Chondrocyte (in vitro differentiated cells): ENCODE measurements at regions not wholly inside any gene's neighbourhood (a gene's known extent, or its start where the extent isn't known, plus 50 kb on each side); places are given as distances from the start of the nearest gene placed in this dataset.

Experiments
- DNase-seq: peaks from one replicate; pipeline ENCODE4 v3.0.0; 2021; ENCODE audit warnings: mixed read lengths, low spot score
- H3K27ac Mint-ChIP-seq: one replicate; pipeline ENCODE4 v1.8.0; 2021; ENCODE audit warnings: mild to moderate bottlenecking, moderate library complexity, mixed read lengths; ENCODE audit not compliant: unreplicated experiment
- H3K27me3 Mint-ChIP-seq: 2 replicates; pipeline ENCODE4 v1.8.0; 2021; ENCODE audit warnings: low read depth, mixed read lengths
- H3K36me3 Mint-ChIP-seq: 2 replicates; pipeline ENCODE4 v1.8.0; 2021; ENCODE audit warnings: low read depth, mixed read lengths
- H3K4me1 Mint-ChIP-seq: 2 replicates; pipeline ENCODE4 v1.8.0; 2021; ENCODE audit warnings: low read depth, mild to moderate bottlenecking, mixed read lengths
- H3K4me3 Mint-ChIP-seq: one replicate; pipeline ENCODE4 v1.8.0; 2021; ENCODE audit warnings: mild to moderate bottlenecking, moderate library complexity, mixed read lengths; ENCODE audit not compliant: unreplicated experiment
- H3K9me3 Mint-ChIP-seq: 2 replicates; pipeline ENCODE4 v1.8.0; 2021; ENCODE audit warnings: low read depth, mixed read lengths
- CTCF ChIP-seq: fragments of 200-600 bp; sonication (generic); IDR thresholded peaks from 2 replicates; pipeline ENCODE4 v1.5.0; 2021; ENCODE audit warnings: antibody characterized with exemption, mild to moderate bottlenecking, moderate library complexity

GRCh38 chr9:73233359-73234007 is 81.8 kb downstream of the ANXA1 start:
- no peaks in the 10 kb centered on the region for H3K9me3 Mint-ChIP-seq
- no peaks in the 10 kb centered on the region for H3K36me3 Mint-ChIP-seq
- no peaks in the 10 kb centered on the region for H3K4me1 Mint-ChIP-seq
- no peak for DNase-seq
- peaks cover 27% of the 10 kb centered on the region for H3K27me3 Mint-ChIP-seq
- H3K27ac Mint-ChIP-seq = no peak overlapping the region
- no peak for TF ChIP-seq CTCF
- no peak overlapping the region for H3K4me3 Mint-ChIP-seq

- TF ChIP-seq CTCF = no peak
- H3K27me3 Mint-ChIP-seq = peaks cover 28% of the 10 kb centered on the region
- H3K4me1 Mint-ChIP-seq = no peaks in the 10 kb centered on the region
- no peak for DNase-seq
- H3K9me3 Mint-ChIP-seq = no peaks in the 10 kb centered on the region
- H3K27ac Mint-ChIP-seq = no peak overlapping the region
- H3K4me3 Mint-ChIP-seq = no peak overlapping the region
- H3K36me3 Mint-ChIP-seq = no peaks in the 10 kb centered on the region
These were observed 82.3 kb downstream of the ANXA1 start for GRCh38 chr9:73234008-73234360.

- TF ChIP-seq CTCF = no peak
- H3K4me3 Mint-ChIP-seq = no peak overlapping the region
- no peak overlapping the region for H3K27ac Mint-ChIP-seq
- H3K27me3 Mint-ChIP-seq = peaks cover 18% of the 10 kb centered on the region
- H3K9me3 Mint-ChIP-seq = no peaks in the 10 kb centered on the region
- H3K4me1 Mint-ChIP-seq = no peaks in the 10 kb centered on the region
- H3K36me3 Mint-ChIP-seq = no peaks in the 10 kb centered on the region
- no peak for DNase-seq
These were observed 85.5 kb downstream of the ANXA1 start for GRCh38 chr9:73237140-73237539.

GRCh38 chr9:73239570-73240265 is 88.1 kb downstream of the ANXA1 start:
- H3K9me3 Mint-ChIP-seq = no peaks in the 10 kb centered on the region
- no peak overlapping the region for H3K4me3 Mint-ChIP-seq
- DNase-seq = no peak
- H3K27ac Mint-ChIP-seq = no peak overlapping the region
- TF ChIP-seq CTCF = no peak
- no peaks in the 10 kb centered on the region for H3K36me3 Mint-ChIP-seq
- H3K27me3 Mint-ChIP-seq = peaks cover 18% of the 10 kb centered on the region
- no peaks in the 10 kb centered on the region for H3K4me1 Mint-ChIP-seq

GRCh38 chr9:73243078-73243477 is 91.4 kb downstream of the ANXA1 start:
- H3K27me3 Mint-ChIP-seq = peaks cover 22% of the 10 kb centered on the region
- H3K27ac Mint-ChIP-seq = no peak overlapping the region

More at GRCh38 chr9:73243078-73243477, 91.4 kb downstream of the ANXA1 start:
- Mint-ChIP-seq H3K9me3 (no peaks in the 10 kb centered on the region), H3K36me3 (no peaks in the 10 kb centered on the region), H3K4me3 (no peak overlapping the region), H3K4me1 (no peaks in the 10 kb centered on the region)
- TF ChIP-seq CTCF = no peak
- no peak for DNase-seq
